ENCODE measurements at regions not wholly inside any gene's neighbourhood (a gene's known extent, or its start where the extent isn't known, plus 50 kb on each side); places are given as distances from the start of the nearest gene placed in this dataset.

- TF ChIP-seq, protein P1, sequence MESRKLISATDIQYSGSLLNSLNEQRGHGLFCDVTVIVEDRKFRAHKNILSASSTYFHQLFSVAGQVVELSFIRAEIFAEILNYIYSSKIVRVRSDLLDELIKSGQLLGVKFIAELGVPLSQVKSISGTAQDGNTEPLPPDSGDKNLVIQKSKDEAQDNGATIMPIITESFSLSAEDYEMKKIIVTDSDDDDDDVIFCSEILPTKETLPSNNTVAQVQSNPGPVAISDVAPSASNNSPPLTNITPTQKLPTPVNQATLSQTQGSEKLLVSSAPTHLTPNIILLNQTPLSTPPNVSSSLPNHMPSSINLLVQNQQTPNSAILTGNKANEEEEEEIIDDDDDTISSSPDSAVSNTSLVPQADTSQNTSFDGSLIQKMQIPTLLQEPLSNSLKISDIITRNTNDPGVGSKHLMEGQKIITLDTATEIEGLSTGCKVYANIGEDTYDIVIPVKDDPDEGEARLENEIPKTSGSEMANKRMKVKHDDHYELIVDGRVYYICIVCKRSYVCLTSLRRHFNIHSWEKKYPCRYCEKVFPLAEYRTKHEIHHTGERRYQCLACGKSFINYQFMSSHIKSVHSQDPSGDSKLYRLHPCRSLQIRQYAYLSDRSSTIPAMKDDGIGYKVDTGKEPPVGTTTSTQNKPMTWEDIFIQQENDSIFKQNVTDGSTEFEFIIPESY (IDR thresholded peaks at IDR 0.05): no peak
- TF ChIP-seq TAF1 (conservative IDR thresholded peaks at IDR 0.05) (no peak), GABPA (IDR thresholded peaks at IDR 0.05 in 1 of 2, conservative IDR thresholded peaks at IDR 0.05 in 1 of 2) (no peak), CTCF (IDR thresholded peaks at IDR 0.05; ENCODE audit: low read depth, low read length, missing input control) (no peak)
Measured at GRCh38 chr20:22418738-22419137, 165.6 kb downstream of the FOXA2 start (continued).

DNA sequence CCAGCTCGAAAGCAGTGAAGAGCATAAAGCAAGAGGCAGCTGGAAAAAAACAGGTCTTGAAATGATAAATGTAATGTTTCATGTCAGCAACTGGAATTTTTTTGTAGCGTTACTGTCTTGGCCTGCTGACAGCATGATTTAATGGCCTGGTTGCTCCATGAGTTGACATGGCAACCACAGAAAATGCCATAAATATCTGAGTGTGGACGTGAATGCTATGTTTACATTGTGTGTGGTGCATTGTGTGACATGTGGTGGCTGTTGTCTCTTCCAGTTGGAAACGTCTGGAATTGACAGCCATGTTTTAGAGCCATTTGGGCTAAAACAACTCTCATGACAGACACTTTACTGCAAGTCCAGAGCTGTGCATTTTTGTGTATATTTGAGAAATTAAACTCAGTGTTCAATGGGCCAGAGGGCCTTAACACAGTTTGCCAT is 170.0 kb downstream of the FOXA2 start:
- WGBS: 70% methylated on average over 4 of the region's 4 CpGs
- H3K9ac ChIP-seq (ENCODE audit: low read depth in 1 of 2, low read length in 2 of 2): no peak overlapping the region
- no peak for DNase-seq (ENCODE audit: low spot score)

DNA sequence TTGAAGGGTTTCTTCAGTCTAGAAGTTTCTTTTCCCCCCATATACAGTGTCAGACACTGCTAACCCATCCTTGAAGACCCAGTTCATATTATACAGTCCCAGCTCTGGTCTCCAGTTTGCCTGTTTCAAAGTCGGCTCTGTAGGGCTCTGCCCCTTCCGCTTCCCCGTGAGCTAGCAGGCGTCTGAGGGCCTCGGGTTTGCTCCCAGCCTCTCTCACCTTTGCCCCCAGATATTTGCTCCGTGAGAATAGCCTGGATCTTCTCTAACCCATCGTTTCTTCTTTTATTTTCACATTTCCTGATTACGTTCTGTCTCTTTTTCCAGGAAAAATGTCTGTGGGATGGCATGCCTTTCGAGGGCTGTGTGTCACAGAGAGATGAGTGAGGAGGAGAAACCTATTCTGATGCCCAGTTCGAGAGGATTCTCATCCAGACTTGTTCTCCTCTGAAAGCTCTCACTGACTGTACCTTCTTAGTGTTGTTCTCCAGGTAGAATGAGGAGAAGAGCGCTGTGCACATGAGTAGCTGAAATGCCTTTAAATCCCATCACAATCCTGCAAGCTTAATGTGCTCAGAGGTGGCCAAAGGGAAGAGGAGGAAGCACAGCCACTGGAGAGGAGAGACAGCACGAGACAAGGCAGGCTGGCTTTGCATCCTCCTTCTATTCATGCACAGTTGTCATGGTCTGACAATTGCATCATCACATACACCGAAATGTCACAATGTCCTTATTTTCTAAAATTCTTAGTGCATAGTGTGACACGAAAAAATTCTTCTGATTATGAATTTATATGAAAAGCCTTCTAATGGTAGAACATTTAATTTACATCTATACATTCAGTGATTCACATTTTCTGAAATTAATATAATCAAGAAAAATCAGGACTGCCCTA is 171.1 kb downstream of the FOXA2 start:
- H3K27ac ChIP-seq (ENCODE audit: low read depth in 1 of 2, low read length in 2 of 2): peak overlapping the region; percentile 36 to 53
- no peaks in the 10 kb centered on the region for H3K36me3 ChIP-seq (ENCODE audit: control insufficient read depth in 4 of 4, insufficient read depth in 3 of 4, low read depth in 1 of 4, low read length in 3 of 4)
- peaks cover 6 to 28% (median 22%) of the 10 kb centered on the region in 4 donors for H3K4me1 ChIP-seq (ENCODE audit: control insufficient read depth in 4 of 4, insufficient read depth in 4 of 4, low read length in 3 of 4)
- DNase-seq (ENCODE audit: low spot score): no peak
- H3K27me3 ChIP-seq (ENCODE audit: control insufficient read depth in 4 of 4, insufficient read depth in 4 of 4, low read length in 3 of 4): no peaks in the 10 kb centered on the region
- WGBS: 74% methylated on average over 14 of the region's 14 CpGs
- H3K9me3 ChIP-seq (ENCODE audit: control insufficient read depth in 4 of 4, low read length in 3 of 4): no peaks in the 10 kb centered on the region
- H3K4me3 ChIP-seq (ENCODE audit: low read depth in 1 of 3, low read length in 3 of 3): no peak overlapping the region
- H3K9ac ChIP-seq (ENCODE audit: low read depth in 1 of 2, low read length in 2 of 2): peak overlapping the region in 1 of 2 donors; percentile 23
- no peak for TF ChIP-seq HNF4G (IDR thresholded peaks at IDR 0.05)
- TF ChIP-seq NR2F2 (IDR thresholded peaks at IDR 0.05): no peak
- TF ChIP-seq SP1 (IDR thresholded peaks at IDR 0.05): peak; percentile 55
- no peak for TF ChIP-seq FOXA2 (IDR thresholded peaks at IDR 0.05)
- TF ChIP-seq YY1 (IDR thresholded peaks at IDR 0.05): no peak
- no peak for TF ChIP-seq EGR1 (IDR thresholded peaks at IDR 0.05; ENCODE audit: low read depth in 2 of 2)
- no peak for TF ChIP-seq CTCF (IDR thresholded peaks at IDR 0.05; ENCODE audit: low read depth, low read length, missing input control)
- TF ChIP-seq, protein P1 (IDR thresholded peaks at IDR 0.05): no peak
- TF ChIP-seq FOXA1 (IDR thresholded peaks at IDR 0.05): no peak
- TF ChIP-seq TAF1 (conservative IDR thresholded peaks at IDR 0.05): no peak
- peak in 1 of 2 donors; percentile 27 for TF ChIP-seq RXRA (IDR thresholded peaks at IDR 0.05)
- TF ChIP-seq RAD21 (IDR thresholded peaks at IDR 0.05): peak in 1 of 2 donors; percentile 40

More for the DNA sequence above, 170.0 kb downstream of the FOXA2 start:
- TF ChIP-seq HNF4A (conservative IDR thresholded peaks at IDR 0.05) (no peak), SP1 (IDR thresholded peaks at IDR 0.05) (no peak), RXRA (IDR thresholded peaks at IDR 0.05) (no peak), HNF4G (IDR thresholded peaks at IDR 0.05) (no peak), FOXA1 (IDR thresholded peaks at IDR 0.05) (no peak), JUND (IDR thresholded peaks at IDR 0.05) (no peak), RAD21 (IDR thresholded peaks at IDR 0.05) (no peak), YY1 (IDR thresholded peaks at IDR 0.05) (no peak), NR2F2 (IDR thresholded peaks at IDR 0.05) (no peak), TAF1 (conservative IDR thresholded peaks at IDR 0.05) (no peak)
- TF ChIP-seq, protein P2, sequence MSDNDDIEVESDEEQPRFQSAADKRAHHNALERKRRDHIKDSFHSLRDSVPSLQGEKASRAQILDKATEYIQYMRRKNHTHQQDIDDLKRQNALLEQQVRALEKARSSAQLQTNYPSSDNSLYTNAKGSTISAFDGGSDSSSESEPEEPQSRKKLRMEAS (IDR thresholded peaks at IDR 0.05): no peak
- TF ChIP-seq, protein P1 (IDR thresholded peaks at IDR 0.05): no peak
- H3K4me1 ChIP-seq (ENCODE audit: control insufficient read depth in 4 of 4, insufficient read depth in 4 of 4, low read length in 3 of 4): peaks cover 6 to 28% (median 22%) of the 10 kb centered on the region in 4 donors
- H3K27ac ChIP-seq (ENCODE audit: low read depth in 1 of 2, low read length in 2 of 2): no peak overlapping the region
- H3K27me3 ChIP-seq (ENCODE audit: control insufficient read depth in 4 of 4, insufficient read depth in 4 of 4, low read length in 3 of 4): no peaks in the 10 kb centered on the region
- no peaks in the 10 kb centered on the region for H3K9me3 ChIP-seq (ENCODE audit: control insufficient read depth in 4 of 4, low read length in 3 of 4)
- no peaks in the 10 kb centered on the region for H3K36me3 ChIP-seq (ENCODE audit: control insufficient read depth in 4 of 4, insufficient read depth in 3 of 4, low read depth in 1 of 4, low read length in 3 of 4)
- no peak overlapping the region for H3K4me3 ChIP-seq (ENCODE audit: low read depth in 1 of 3, low read length in 3 of 3)

All from liver (tissue), 8 donors.